KBM-7 (cell line): ENCODE measurements at regions not wholly inside any gene's neighbourhood (a gene's known extent, or its start where the extent isn't known, plus 50 kb on each side); places are given as distances from the start of the nearest gene placed in this dataset.

Experiments used
- DNase-seq: peaks from one replicate; pipeline ENCODE4 v3.0.0-alpha.2; 2015
- in situ Hi-C: fragments of 300-500 bp; cut with MboI; formaldehyde crosslinking; loops from 2 replicates; pipeline ENCODE4 v1.14.3; 2020; ENCODE audit warnings: low sequenced_read_pairs, low pct_unique_long_range_greater_than_20kb, mixed read lengths

- DNase-seq: no peak
Observed at GRCh38 chr15:96262549-96263489, 67.7 kb upstream of the NR2F2 start.

GRCh38 chr15:96264351-96264798, 66.1 kb upstream of the NR2F2 start:
- DNase-seq: no peak
- in situ Hi-C loops: no loop called here

More at GRCh38 chr15:96262549-96263489, 67.7 kb upstream of the NR2F2 start:
- in situ Hi-C loops: no loop called here

- in situ Hi-C loops: no loop called here
- no peak for DNase-seq
Observed at GRCh38 chr15:96264801-96265515, 65.5 kb upstream of the NR2F2 start.

GRCh38 chr15:96266456-96266855, 64.0 kb upstream of the NR2F2 start:
- in situ Hi-C loops: no loop called here
- DNase-seq: no peak

- in situ Hi-C loops: no loop called here
Observed at GRCh38 chr15:96267463-96267862, 63.0 kb upstream of the NR2F2 start.

GRCh38 chr15:96268442-96269204, 61.9 kb upstream of the NR2F2 start:
- DNase-seq: no peak

More at GRCh38 chr15:96267463-96267862, 63.0 kb upstream of the NR2F2 start:
- no peak for DNase-seq

GRCh38 chr15:96270581-96271172, 59.8 kb upstream of the NR2F2 start:
- in situ Hi-C loops: no loop called here

More at GRCh38 chr15:96268442-96269204, 61.9 kb upstream of the NR2F2 start:
- in situ Hi-C loops: no loop called here

GRCh38 chr15:96272427-96272826, 58.1 kb upstream of the NR2F2 start:
- in situ Hi-C loops: no loop called here
- no peak for DNase-seq

More at GRCh38 chr15:96270581-96271172, 59.8 kb upstream of the NR2F2 start:
- DNase-seq: no peak

GRCh38 chr15:96273317-96274086, 57.0 kb upstream of the NR2F2 start:
- DNase-seq: no peak
- in situ Hi-C loops: no loop called here

- no peak for DNase-seq
- in situ Hi-C loops: no loop called here
Observed at GRCh38 chr15:96274087-96274440, 56.4 kb upstream of the NR2F2 start.

- DNase-seq: no peak
- in situ Hi-C loops: no loop called here
Observed at GRCh38 chr15:96274698-96275097, 55.8 kb upstream of the NR2F2 start.

GRCh38 chr15:96276438-96277210, 53.9 kb upstream of the NR2F2 start:
- no peak for DNase-seq
- in situ Hi-C loops: no loop called here
